PC-3 (cell line): ENCODE measurements at regions not wholly inside any gene's neighbourhood (a gene's known extent, or its start where the extent isn't known, plus 50 kb on each side); places are given as distances from the start of the nearest gene placed in this dataset.

Experiments used
- EZH2 ChIP-seq: fragments of 300-600 bp; sonication (generic); IDR thresholded peaks from one replicate; pipeline ENCODE4 v1.6.1; 2017; ENCODE audit warnings: antibody characterized with exemption, mild to moderate bottlenecking, low read length; ENCODE audit not compliant: unreplicated experiment
- TF ChIP-seq, protein P1 (sequence below): fragments of 300-600 bp; sonication (generic); conservative IDR thresholded peaks from 2 replicates; pipeline ENCODE4 v1.5.1; 2017; ENCODE audit warnings: antibody characterized with exemption, low read depth, mild to moderate bottlenecking, low read length

DNA sequence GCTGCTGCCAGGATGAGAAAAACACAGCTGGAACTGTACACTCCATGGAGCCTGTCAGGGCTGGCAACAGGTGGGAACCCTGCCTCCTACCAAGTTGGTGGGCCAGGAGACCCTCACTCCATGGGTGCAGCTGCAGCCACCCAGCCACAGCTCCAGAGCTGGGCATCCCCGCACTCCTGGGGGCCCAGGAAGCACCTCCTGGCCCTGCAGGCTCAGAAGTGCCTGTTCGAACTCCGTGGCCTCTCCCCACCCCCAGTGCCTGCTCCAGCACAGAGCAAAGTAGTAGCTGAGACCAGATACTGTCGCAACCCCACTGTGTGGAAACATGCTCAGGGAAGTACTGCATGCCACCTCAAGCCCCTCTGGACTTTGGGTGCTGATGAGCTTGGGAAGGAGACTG, 564.0 kb upstream of the ACO1 start:
- TF ChIP-seq, protein P1, sequence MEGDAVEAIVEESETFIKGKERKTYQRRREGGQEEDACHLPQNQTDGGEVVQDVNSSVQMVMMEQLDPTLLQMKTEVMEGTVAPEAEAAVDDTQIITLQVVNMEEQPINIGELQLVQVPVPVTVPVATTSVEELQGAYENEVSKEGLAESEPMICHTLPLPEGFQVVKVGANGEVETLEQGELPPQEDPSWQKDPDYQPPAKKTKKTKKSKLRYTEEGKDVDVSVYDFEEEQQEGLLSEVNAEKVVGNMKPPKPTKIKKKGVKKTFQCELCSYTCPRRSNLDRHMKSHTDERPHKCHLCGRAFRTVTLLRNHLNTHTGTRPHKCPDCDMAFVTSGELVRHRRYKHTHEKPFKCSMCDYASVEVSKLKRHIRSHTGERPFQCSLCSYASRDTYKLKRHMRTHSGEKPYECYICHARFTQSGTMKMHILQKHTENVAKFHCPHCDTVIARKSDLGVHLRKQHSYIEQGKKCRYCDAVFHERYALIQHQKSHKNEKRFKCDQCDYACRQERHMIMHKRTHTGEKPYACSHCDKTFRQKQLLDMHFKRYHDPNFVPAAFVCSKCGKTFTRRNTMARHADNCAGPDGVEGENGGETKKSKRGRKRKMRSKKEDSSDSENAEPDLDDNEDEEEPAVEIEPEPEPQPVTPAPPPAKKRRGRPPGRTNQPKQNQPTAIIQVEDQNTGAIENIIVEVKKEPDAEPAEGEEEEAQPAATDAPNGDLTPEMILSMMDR = no peak
- TF ChIP-seq EZH2 = no peak
